Activated CD8-positive, alpha-beta memory T cell treated with anti-CD3 and anti-CD28 coated beads for 48 hours (primary cell): ENCODE measurements at regions not wholly inside any gene's neighbourhood (a gene's known extent, or its start where the extent isn't known, plus 50 kb on each side); places are given as distances from the start of the nearest gene placed in this dataset.
"Not testable (repeated sequence)": the region's sequence is repeated elsewhere in the genome, so short reads cannot be mapped to it uniquely, and the experiment has no call there.

Experiments
- DNase-seq, 3 experiments: peaks; one replicate each; pipeline ENCODE4 v3.0.0-alpha.2; 2020; ENCODE audit warnings: low read depth in 2 of 3, low spot score in 2 of 3

GRCh38 chr12:25788707-25789442, 169.6 kb upstream of the RASSF8 start:
- no peak for DNase-seq

- DNase-seq: no peak
These were observed 168.9 kb upstream of the RASSF8 start for GRCh38 chr12:25789541-25789944.

DNA sequence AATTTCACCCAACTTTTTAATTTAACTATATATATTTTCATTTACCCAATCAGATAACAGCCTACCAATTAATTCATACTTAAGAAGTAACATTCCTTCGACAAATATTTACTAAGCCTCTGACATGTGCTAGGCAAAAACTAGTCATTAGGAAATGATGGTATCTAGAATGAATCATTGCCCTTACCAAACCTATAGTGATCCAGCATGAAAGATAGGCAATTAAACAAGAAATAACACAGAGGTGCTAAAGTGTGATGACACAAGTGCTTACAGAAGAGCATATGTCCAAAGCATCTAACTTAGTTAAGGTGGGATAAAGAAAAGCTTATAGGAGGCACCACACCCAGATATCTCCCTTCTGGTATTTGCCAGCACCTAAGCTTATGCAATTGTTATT, 166.5 kb upstream of the RASSF8 start:
- DNase-seq: no peak

DNA sequence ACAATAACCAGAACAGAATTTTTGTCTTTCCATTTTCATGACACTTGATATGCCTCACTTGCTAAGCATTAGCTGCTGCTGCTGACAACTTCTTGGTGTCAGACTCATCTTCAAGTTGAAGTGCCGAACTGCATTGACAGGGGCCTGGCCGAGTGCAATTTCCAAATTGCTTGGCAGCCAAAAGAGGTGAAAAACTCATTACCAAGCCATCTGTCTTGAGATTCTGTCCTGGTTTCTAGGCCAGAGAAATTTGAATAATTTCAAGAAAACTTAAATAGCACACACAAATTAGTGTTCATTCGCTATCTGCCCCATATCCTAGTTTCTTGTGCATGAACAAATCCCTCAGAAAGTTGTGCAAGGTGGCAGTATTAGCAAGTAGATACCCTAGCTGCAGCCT, 165.3 kb upstream of the RASSF8 start:
- DNase-seq: no peak

DNA sequence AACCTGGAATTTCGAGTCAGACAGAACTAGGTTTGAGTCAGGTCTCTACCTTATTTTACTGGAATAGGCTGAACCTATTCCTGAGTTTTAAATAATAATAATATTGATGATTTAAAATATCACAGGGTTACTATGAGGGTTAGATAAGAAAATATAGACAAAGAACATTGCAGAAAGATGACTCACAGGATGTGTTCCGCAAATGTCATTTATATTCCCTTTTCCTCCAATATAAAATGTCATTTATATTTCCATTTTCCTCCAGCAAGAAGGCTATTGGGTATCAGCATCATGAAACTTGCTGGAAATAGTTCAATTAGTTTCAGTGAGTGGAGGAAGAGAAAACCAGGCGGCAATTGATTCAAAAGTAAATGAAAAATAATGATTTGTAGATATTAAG, 163.9 kb upstream of the RASSF8 start:
- no peak for DNase-seq

- DNase-seq: no peak
These were observed 161.9 kb upstream of the RASSF8 start for GRCh38 chr12:25796523-25797000.

- DNase-seq: no peak
These were observed 161.1 kb upstream of the RASSF8 start for GRCh38 chr12:25797386-25797785.

DNA sequence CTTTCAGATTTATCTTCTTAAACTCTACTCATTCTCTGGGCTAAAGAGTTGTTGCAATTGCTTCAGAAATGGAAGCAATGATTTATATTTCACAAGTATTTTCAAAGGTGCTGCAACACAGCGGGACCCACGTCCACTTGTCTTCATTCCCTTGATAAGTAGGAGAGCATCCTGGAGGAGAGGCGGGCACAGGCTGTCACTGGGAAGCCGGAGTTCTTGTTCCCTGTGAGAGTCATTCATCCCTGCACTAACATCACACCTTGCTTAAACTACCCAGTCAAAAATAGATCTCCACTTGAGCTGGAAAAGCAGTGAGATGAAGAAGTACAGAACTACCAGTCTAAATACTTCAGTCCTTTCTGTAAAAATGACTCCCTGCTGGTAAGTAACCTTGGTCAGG, 160.5 kb upstream of the RASSF8 start:
- no peak for DNase-seq

- no peak for DNase-seq
These were observed 158.4 kb upstream of the RASSF8 start for GRCh38 chr12:25800101-25800500.

DNA sequence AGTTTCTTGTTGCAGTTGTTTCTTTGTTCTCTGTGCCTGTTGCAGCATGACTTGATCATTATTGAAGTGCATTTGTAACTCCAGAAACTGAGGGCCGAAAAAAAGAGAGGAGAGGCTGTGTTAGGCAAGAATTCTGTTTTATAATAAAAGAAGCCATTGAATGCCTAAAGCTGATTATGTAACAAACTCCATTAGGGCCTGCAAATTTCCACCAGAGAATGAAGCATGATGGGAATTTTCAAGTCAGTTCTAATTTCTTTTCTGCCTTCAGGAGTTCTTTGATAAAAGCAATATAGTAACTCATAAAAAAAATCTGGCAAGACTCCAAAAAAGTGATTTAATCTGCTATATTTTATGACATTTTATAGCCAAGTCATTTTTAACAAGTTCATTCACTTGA, 156.7 kb upstream of the RASSF8 start:
- no peak for DNase-seq

DNA sequence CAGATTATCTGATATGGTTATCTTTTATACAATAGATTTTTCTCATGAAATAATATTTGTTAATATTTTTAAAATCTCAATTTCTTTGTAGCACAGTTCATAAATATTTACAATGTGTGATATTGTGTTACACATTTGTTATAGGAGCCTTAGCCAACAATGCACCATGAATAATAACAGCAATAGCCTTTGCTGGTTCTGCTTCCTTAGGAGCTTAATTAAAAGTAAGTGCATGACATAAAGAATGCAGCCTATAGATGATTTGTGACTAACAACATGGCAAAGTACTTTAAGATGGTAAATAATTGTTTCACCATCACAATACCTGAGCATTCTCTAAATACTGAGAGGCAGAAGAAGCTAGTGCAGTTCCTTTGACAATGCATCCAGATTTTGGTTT, 156.3 kb upstream of the RASSF8 start:
- no peak for DNase-seq

- DNase-seq: not testable (repeated sequence)
These were observed 155.3 kb upstream of the RASSF8 start for GRCh38 chr12:25803029-25803664.

DNA sequence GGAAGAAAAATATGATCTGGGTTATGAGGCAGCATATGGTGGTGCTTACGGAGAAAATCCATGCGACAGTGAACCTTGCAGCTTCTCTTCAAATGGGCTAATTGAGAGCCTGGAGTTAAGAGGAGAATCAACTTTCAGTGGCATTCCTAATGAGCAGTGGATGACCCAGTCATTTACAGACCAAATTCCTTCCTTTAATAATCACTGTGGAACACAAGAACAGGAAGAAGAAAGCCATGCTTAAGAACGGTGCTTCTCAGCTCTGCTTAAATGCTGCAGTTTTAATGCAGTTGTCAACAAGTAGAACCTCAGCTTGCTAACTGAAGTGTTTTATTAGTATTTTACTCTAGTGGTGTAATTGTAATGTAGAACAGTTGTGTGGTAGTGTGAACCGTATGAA, 154.2 kb upstream of the RASSF8 start:
- not testable (repeated sequence) for DNase-seq

GRCh38 chr12:25806271-25806670, 152.2 kb upstream of the RASSF8 start:
- DNase-seq: peak in 1 of 3 experiments; percentile 1

DNA sequence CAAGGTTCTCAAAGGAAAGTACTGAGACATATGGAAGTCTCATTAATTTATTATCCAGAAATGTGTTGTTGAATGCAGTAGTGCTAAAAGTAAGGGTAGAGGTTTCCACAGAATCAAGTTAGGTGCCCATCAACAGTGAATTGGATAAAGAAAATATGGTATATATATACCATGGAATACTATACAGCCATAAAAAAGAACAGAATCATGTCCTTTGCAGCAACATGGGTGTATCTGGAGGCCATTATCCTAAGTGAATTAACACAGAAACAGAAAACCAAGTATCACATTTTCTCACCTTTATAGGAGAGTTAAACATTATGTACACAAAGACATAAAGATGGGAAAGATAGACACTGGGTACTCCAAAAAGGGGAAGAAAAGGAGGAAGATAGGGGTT, 149.9 kb upstream of the RASSF8 start:
- DNase-seq: no peak

- no peak for DNase-seq
These were observed 147.8 kb upstream of the RASSF8 start for GRCh38 chr12:25810683-25811082.

- DNase-seq: no peak
These were observed 146.8 kb upstream of the RASSF8 start for GRCh38 chr12:25811656-25812126.

DNA sequence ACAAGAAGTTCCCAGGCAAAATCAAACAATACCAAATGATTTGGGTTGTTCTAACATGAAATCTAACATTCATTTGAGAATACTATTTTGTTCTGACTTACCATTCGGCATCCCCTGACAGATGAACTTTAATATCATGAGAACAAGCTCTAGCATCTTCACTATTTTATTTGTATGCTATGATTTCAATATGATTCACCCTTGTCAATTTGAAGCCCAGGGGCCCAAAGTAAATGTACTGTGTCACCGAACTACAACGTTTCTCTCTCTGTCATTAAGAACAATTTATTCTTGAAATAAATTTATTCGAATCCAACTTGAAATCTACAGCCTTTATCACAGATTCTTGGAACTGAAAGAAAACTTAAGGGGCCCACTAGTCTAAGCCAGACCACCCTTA, 146.2 kb upstream of the RASSF8 start:
- no peak for DNase-seq

GRCh38 chr12:25813843-25814242, 144.6 kb upstream of the RASSF8 start:
- no peak for DNase-seq

GRCh38 chr12:25816637-25817036, 141.8 kb upstream of the RASSF8 start:
- DNase-seq: no peak

DNA sequence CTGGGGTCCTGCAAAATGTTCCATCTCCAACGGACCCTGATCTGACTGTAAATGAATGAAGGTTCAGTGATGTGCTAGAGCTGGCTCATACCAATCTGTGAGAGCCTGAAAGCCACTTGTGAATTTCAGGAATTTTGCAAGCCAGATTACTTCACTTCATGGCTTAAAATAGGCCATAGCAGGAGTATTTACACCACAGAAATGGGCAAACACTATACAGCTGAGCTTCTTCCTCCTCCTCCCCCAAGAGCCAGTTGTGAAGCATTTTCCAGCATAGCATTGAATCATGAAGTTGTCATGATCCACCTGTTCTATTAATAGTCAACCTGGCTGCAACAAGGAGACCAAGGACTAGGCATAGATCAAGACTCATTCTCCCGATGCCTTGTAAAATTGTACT, 141.3 kb upstream of the RASSF8 start:
- DNase-seq: no peak

DNA sequence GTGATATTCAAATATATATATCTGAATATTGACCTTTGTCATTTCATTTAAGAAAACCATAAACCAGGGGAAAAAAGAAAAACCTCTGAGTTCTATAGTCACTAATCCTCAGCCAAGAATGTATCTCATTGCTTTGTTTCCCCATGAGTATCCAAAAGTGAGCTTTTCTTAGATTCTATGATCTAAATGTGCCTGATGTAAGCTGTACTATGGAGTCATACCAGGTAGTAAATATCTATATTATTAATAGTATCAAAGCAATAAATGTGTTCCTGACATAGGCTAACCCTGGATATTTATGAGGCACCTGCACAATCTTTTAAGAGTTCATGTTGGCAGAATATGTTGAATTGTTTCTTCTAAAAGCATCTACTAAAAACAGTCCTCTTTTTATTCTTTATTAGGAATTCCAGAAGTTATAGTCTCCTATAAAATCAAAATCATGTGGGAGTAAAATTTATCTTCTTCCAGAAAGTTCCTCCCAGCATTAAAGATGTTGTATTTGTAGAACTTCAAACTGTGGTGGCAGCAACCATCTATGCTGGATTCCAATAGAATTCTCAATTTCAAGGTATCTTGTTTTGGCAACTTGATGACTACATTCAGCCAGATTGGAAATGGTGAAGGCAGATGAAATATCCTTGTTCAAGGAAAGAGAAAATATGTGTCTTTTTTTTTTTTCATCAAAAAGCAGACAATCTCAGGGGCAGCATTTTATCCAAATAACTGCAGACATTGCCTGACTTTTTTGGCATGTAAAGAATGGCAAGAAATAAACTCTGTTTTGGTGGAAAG, 139.7 kb upstream of the RASSF8 start:
- no peak for DNase-seq
